Astrocyte (in vitro differentiated cells and primary cell): ENCODE measurements at regions not wholly inside any gene's neighbourhood (a gene's known extent, or its start where the extent isn't known, plus 50 kb on each side); places are given as distances from the start of the nearest gene placed in this dataset.

Experiments
- EZH2 ChIP-seq: IDR thresholded peaks from 2 replicates; pipeline ENCODE4 v1.6.1; 2012; ENCODE audit warnings: mild to moderate bottlenecking, low read length, inconsistent platforms; ENCODE audit not compliant: insufficient read depth
- TF ChIP-seq, protein P1 (sequence below): IDR thresholded peaks from 2 replicates; pipeline ENCODE4 v1.5.1; 2011; ENCODE audit warnings: low read depth, mild to moderate bottlenecking, inconsistent platforms, low read length, moderate library complexity; ENCODE audit not compliant: insufficient read depth

DNA sequence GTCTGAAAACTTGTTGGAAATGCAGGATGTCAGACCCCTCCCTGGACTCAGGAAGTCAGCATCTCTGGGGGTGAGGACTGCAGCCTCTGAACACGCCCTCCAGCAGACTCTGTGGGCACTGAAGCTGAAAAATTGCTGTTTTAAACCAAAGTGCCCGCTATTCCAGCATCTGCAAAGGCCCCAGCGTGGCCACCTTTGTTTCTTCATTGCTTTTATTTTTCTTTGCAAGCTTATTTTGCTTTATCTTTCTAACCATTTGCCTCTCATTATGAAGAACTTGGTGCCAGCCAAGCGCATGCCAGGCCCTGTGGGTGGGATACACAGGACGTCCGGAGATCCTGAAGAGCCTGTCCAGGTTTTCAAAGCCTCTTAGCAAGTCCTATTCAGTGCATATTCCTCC lies 203.9 kb upstream of the CST7 start:
- TF ChIP-seq, protein P1, sequence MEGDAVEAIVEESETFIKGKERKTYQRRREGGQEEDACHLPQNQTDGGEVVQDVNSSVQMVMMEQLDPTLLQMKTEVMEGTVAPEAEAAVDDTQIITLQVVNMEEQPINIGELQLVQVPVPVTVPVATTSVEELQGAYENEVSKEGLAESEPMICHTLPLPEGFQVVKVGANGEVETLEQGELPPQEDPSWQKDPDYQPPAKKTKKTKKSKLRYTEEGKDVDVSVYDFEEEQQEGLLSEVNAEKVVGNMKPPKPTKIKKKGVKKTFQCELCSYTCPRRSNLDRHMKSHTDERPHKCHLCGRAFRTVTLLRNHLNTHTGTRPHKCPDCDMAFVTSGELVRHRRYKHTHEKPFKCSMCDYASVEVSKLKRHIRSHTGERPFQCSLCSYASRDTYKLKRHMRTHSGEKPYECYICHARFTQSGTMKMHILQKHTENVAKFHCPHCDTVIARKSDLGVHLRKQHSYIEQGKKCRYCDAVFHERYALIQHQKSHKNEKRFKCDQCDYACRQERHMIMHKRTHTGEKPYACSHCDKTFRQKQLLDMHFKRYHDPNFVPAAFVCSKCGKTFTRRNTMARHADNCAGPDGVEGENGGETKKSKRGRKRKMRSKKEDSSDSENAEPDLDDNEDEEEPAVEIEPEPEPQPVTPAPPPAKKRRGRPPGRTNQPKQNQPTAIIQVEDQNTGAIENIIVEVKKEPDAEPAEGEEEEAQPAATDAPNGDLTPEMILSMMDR: no peak
- no peak for TF ChIP-seq EZH2
